T-helper 2 cell (primary cell): ENCODE measurements at regions not wholly inside any gene's neighbourhood (a gene's known extent, or its start where the extent isn't known, plus 50 kb on each side); places are given as distances from the start of the nearest gene placed in this dataset.
"Not testable (repeated sequence)": the region's sequence is repeated elsewhere in the genome, so short reads cannot be mapped to it uniquely, and the experiment has no call there.

ENCODE experiments used
- DNase-seq, 5 experiments: peaks; one replicate each; pipeline versions ENCODE4 v3.0.0 to v3.0.0-alpha.2; 2012 to 2022

GRCh38 chrX:50967736-50968135 lies 57.2 kb downstream of the BMP15 start:
- no peak for DNase-seq

DNA sequence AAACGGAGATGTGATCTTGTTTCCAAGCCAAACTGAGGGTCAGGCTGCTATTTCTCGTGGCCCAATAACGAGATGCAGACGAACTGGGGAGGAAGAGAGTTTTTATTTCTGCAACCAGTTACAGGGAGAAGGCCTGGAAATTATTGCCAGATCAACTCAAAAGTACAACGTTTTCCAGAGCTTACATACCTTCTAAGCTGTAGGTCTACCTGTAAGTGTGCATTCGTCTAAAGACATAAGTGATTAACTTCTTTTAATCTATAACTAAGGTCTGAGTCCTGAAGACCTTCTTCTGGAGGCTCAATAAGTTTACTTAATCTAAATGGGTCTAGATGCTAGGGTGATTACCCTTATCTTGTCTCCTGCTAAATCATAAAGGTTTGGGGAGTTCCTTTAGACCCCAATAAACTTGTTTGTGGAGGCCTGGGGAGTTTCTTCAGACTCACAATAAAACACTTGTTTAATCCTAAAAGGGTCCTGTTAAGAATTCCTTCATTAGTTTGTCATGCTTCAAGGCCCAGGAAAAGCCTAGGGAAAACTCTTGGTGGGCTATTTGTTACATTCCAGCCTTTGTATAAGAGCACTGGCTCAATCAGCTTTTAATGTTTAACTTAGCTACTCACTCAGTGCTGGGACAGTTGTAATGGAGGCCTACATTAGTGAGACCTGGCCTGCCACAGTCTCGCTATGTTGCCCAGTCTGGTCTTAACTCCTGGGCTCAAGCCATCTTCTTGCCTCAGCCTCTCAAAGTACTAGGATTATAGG lies 58.5 kb downstream of the BMP15 start:
- not testable (repeated sequence) for DNase-seq

DNA sequence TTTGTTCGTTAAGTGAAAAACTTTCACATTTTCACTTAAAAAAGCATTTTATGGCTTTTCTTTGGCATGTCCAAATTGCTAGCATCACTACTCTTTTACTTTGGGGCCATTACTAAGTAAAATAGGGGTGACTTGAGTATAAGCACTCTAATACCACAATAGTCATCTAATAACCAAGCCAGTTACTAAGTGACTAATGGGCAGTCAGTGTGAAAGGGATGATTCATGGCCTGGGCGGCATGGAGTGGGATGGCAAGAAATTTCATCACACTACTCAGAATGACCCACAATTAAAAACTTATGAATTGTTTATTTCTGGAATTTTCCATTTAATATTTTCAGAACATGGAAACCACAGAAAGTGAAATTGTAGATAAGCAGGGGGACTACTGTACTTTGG lies 60.9 kb downstream of the BMP15 start:
- no peak for DNase-seq

- no peak for DNase-seq
Measured at GRCh38 chrX:50973199-50973598, 62.7 kb downstream of the BMP15 start.

DNA sequence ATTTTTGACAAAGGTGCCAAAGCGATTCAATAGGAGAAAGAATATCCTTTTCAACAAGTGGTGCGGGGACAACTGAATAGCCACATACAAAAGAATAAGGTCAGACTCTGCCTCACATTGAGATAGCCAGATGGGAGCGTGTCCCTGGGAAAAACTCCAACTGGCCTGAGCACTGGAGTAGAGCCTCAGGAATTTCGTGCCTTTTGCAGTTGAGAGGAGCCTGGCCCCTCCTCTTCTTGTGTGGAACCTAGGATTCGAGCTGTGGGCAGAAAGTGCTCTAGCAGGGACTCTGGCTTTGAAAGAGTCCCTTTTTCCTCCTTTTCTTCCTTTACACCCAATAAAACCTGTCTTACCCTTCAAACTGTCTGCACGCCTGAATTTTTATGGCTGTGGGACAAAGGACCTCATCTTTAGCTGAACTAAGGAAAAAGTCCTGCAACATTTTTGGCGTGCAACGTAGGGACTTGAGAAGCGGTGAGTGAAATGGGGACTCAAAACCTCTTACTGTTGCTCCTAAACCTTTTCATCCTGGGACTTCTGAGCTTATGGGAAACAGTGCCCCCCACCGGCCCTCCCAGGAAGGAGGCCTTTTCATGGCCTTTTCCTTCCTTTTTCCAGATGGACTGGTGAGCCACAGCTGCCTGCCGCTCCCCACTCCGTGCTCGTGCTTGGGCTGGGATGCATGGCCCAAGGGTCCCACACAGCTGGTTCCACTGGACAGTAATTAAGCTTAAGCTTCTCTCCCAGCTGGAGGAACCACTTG lies 68.6 kb downstream of the BMP15 start:
- DNase-seq = no peak

DNA sequence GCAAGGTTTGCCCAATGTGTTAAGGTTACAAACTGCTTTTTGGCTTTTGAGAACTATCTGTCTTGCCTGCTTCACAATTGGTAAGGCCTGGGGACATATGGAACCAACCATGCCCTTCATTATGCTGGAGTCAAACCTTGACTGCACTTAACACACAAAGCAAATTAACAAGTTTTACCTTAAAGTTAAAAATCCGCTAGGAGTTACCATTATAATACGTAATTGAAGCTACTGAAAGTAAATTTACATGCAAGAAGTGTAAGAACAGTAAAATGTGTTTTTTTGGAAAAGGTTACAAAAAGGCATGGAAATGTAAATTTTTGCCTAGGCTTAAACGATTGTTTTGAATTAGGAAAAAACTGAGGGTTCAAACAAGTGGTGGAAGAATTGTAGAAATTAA lies 69.7 kb downstream of the BMP15 start:
- DNase-seq = no peak

GRCh38 chrX:50988649-50989048 lies 78.1 kb downstream of the BMP15 start:
- DNase-seq = peak in 1 of 5 experiments; percentile 4

DNA sequence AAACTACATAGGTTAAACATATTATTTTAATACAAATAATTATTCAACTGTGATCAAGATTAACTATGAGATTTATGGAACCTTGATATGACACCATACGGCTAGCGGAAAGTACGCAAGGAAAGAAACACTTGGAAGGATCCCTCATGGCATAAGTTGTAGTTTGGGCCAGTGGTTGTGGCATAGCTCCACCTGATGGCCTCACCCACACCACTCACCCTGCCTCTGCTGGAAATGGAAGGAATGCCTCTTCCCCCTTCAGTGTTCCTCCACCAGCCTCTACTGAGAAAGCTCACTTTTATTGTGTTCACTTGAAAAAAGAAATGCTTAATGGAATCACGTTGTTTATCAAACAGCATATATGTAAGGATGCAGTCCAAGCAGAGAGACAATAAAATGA lies 86.4 kb downstream of the BMP15 start:
- DNase-seq = no peak

- not testable (repeated sequence) for DNase-seq
Measured at GRCh38 chrX:51000384-51000783, 89.8 kb downstream of the BMP15 start.

- not testable (repeated sequence) for DNase-seq
Measured at GRCh38 chrX:51001733-51002632, 91.4 kb downstream of the BMP15 start.

DNA sequence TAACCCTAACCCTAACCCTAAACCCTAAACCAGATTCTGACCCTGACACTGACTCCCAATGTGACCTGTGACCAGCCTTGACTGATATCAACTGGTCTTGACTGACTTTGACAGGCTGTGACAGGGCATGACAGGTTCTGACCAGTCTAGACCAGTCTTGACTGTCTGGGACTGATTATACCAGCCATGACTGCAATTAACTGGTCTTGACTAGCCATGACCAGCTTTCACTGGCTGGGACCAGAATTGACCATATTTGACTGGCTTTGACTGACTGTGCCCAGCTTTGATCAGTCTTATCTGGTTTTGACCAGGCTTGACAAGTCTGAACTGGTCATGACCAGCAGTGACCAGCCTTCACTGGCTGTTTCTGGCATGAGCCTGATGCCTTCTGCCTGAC lies 95.5 kb downstream of the BMP15 start:
- no peak for DNase-seq

DNA sequence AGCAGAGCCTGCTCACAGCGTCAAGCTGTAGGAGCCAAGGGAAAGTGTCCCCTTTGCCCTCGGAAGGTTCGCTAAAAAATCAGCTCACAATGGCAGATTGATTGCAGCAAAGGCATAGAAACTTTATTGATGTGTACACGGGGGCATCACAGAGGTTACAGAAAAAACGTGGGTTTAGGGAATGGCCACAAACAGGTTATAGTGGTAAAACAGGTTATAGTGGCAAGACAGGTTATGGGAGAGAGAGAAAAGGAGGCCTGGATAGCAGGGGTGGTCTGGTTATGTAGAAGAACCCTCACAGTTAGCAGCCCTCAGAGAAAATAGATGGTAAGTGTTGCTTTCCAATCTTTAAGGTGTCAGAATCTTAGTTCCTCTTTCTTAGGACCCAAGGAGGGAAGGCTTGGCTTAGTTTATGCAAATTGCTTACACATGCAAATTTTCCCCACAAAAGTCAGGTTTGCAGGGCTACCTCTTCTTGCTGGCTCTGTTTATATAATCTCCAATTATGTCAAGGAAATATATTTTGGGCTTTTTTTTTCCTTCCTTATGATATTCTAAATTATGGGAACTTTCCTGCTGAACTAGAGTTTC lies 113.7 kb downstream of the BMP15 start:
- DNase-seq = no peak

GRCh38 chrX:51026862-51027261 lies 116.3 kb downstream of the BMP15 start:
- no peak for DNase-seq

GRCh38 chrX:51035746-51036145 lies 125.2 kb downstream of the BMP15 start:
- DNase-seq = no peak

DNA sequence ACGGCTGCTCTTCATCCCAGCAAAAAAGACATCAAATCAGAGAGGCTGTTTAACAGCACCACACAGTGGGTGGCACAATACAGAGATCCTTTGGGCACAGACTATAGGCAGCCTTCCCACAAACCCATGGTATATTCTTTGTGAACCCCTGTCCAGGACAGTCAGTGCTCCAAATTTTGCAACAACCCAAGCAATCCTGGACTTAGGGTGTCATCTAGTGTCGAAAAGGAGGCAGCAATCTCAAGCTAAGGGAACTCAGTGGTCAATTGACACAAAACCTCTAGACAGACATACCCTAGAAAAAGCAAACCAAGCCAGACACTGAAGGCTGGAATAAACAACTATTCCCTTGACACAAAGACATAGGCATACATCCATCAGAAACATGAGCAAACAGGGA lies 137.4 kb downstream of the BMP15 start:
- no peak for DNase-seq

DNA sequence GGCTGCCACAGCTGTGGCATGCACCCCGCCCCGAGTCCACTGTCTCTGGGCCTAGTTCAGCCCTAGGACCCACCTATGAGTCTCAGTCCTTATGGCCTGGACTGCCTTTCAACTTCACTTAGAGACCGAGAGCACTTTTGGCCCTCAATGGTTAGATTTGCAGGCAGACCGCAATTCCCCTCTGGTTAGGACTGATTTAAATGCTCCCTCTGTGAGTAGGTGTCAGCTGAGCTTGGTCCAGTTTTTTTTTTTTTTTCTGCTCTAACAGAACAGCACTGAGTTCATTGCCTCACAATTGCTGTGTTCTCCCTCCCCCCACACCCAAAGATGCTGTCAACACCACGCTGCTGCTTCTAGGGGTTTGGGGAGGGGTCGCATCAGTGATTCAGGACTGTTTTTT lies 143.2 kb downstream of the BMP15 start:
- no peak for DNase-seq

DNA sequence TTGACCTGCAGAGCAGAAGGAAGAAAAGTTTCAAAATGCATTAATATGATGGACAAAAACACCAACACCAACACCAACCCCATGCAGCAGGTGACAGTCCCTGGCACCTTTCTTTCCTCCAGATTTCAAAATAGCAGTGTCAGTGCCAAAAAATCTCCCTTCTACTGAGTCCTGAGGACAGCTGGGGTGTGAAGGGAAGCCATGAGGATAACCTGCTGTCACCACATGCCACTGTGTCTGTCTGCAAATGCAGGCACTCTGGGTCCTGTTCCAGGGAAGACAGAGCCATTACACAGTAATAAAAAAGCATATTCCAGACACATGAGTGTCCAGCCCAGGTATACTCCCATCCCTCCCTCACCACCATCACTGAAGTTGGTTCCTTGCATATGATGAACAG lies 187.5 kb downstream of the BMP15 start:
- no peak for DNase-seq

DNA sequence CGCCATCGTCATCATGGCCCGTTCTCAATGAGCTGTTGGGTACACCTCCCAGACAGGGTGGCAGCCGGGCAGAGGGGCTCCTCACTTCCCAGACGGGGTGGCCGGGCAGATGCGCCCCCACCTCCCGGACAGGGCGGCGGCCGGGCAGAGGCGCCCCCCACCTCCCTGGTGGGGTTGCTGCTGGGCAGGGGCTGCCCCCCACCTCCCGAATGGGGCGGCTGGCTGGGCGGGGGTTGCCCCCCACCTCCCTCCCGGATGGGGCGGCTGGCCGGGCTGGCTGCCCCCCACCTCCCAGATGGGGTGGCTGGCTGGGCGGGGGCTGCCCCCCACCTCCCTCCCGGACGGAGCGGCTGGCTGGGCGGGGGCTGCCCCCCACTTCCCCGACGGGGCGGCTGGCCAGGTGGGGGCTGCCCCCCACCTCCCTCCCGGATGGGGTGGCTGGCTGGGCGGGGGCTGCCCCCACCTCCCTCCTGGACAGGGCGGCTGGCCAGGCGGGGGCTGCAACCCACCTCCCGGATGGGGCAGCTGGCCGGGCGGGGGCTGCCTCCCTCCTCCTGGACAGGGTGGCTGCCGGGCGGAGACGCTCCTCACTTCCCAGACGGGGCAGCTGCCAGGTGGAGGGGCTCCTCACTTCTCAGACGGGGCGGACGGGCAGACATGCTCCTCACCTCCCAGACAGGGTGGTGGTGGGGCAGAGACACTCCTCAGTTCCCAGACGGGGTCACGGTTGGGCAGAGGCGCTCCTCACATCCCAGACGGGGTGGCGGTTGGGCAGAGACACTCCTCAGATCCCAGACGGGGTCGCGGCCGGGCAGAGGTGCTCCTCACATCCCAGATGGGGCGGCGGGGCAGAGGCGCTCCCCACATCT lies 208.8 kb downstream of the BMP15 start:
- DNase-seq = not testable (repeated sequence)

DNA sequence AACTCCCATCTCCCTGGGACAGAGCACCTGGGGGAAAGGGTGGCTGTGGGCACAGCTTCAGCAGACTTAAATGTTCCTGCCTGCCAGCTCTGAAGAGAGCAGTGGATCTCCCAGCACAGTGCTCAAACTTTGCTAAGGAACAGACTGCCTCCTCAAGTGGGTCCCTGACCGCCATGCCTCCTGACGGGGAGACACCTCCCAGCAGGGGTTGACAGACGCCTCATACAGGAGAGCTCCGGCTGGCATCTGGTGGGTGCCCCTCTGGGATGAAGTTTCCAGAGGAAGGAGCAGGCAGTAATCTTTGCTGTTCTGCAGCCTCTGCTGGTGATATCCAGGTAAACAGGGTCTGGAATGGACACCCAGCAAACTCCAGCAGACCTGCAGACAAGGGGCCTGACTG lies 206.9 kb upstream of the NUDT10 start:
- DNase-seq = not testable (repeated sequence)

- peak in 1 of 5 experiments; percentile 25 for DNase-seq
Measured at GRCh38 chrX:51144828-51145442, 187.7 kb upstream of the NUDT10 start.

DNA sequence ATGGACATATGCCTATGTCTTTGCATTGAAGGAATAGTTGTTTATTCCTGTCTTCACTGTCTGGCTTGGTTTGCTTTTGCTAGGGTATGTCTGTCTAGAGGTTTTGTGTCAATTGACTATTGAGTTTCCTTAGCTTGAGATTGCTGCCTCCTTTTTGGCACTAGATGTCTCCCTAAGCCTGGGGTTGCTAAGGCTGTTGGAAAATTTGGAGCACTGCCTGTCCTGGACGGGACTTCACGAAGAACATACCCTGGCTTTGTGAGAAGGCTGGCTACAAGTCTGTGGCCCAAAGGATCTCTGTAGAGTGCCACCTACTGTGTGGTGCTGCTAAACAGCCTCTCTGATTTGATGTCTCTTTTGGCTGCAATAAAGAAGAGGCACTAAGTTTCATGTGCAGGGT lies 183.8 kb upstream of the NUDT10 start:
- no peak for DNase-seq
